Stomach smooth muscle (tissue), 2 donors: ENCODE measurements at regions not wholly inside any gene's neighbourhood (a gene's known extent, or its start where the extent isn't known, plus 50 kb on each side); places are given as distances from the start of the nearest gene placed in this dataset.
"Not testable (repeated sequence)": the region's sequence is repeated elsewhere in the genome, so short reads cannot be mapped to it uniquely, and the experiment has no call there.

Experiments
- H3K27ac ChIP-seq: one replicate; pipeline ENCODE4 v1.7.0; 2013; ENCODE audit warnings: mild to moderate bottlenecking, low read length, inconsistent platforms
- H3K27me3 ChIP-seq, 2 donors: one replicate each; pipeline ENCODE4 v1.7.0; 2013; ENCODE audit warnings: low read length in 2 of 2; ENCODE audit not compliant: insufficient read depth in 2 of 2, control insufficient read depth in 1 of 2
- H3K36me3 ChIP-seq, 2 donors: one replicate each; pipeline ENCODE4 v1.7.0; 2013; ENCODE audit warnings: low read length in 2 of 2; ENCODE audit not compliant: control insufficient read depth in 2 of 2, insufficient read depth in 2 of 2
- H3K4me1 ChIP-seq: one replicate; pipeline ENCODE4 v1.7.0; 2013; ENCODE audit warnings: low read length; ENCODE audit not compliant: control insufficient read depth, insufficient read depth
- H3K4me3 ChIP-seq, 2 donors: one replicate each; pipeline ENCODE4 v1.7.0; 2013; ENCODE audit warnings: low read length in 2 of 2
- H3K9ac ChIP-seq, 2 donors: one replicate each; pipeline ENCODE4 v1.7.0; 2013; ENCODE audit warnings: low read length in 2 of 2, mild to moderate bottlenecking in 1 of 2
- H3K9me3 ChIP-seq, 2 donors: one replicate each; pipeline ENCODE4 v1.7.0; 2013; ENCODE audit warnings: low read length in 2 of 2; ENCODE audit not compliant: control insufficient read depth in 2 of 2
- donor health status: healthy.
- donor health status: Pancreatic carcinoma.

DNA sequence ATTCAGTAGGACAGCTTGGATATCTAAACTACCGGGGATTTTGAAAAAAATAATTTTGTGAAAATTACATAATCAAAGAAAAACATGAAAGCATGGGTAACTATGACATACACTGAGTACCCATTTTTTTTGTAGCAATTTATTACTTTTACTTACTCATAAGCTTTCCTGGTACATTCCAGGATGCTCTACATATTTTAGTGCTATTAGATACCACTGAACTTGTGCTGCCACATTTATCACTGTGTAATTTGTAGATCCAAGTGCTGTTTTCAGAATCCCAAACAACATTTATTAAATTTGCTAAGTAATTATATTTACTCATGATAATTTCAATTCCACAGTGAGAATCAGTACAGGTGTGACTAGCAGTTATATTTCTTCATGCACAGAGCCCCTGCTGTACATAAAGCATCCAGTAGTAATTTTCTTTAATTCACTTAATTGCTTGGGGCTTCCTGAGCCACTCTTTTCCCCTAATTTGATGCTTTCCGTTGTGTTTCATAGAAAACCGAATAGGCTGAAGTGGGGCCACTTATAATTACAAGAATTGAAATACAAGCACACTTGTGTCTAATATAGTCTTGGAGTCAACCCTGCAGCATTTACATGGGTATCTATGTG lies 2254.4 kb downstream of the ARAP2 start:
- no peaks in the 10 kb centered on the region for H3K9me3 ChIP-seq
- H3K4me3 ChIP-seq: no peak overlapping the region
- no peaks in the 10 kb centered on the region for H3K36me3 ChIP-seq
- no peak overlapping the region for H3K27ac ChIP-seq
- H3K4me1 ChIP-seq: no peaks in the 10 kb centered on the region
- no peaks in the 10 kb centered on the region for H3K27me3 ChIP-seq
- no peak overlapping the region for H3K9ac ChIP-seq

DNA sequence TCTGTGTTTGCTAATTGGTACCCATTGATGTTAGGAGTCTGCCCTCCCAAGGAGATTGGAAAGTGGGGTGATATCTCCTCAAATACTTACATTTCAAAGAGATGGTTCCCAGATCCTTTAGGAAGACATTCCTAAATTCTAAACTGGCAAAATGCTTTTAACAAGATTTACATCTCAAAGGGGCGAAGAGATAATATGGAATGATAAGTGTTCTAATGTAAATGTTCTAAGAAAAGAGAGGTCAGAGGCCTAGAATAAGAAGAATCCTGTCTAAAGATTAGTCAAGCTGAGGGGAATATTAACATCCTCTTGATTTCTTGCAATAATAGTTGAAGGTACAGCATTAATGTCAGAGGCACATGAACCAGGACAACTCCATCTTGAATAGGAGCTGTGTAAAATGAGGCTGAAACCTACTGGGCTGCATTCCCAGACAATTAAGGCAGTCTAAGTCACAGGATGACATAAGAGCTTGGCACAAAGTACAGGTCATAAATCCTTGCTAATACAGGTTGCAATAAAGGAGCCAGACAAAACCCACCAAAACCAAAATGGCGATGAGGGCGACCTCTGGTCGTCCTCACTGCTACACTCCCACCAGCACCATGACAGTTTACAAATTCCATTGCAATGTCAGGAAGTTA lies 2248.1 kb downstream of the ARAP2 start:
- Histone ChIP-seq H3K4me3 (no peak overlapping the region), H3K36me3 (no peaks in the 10 kb centered on the region), H3K9ac (no peak overlapping the region), H3K27me3 (no peaks in the 10 kb centered on the region), H3K9me3 (no peaks in the 10 kb centered on the region), H3K4me1 (no peaks in the 10 kb centered on the region), H3K27ac (no peak overlapping the region)

DNA sequence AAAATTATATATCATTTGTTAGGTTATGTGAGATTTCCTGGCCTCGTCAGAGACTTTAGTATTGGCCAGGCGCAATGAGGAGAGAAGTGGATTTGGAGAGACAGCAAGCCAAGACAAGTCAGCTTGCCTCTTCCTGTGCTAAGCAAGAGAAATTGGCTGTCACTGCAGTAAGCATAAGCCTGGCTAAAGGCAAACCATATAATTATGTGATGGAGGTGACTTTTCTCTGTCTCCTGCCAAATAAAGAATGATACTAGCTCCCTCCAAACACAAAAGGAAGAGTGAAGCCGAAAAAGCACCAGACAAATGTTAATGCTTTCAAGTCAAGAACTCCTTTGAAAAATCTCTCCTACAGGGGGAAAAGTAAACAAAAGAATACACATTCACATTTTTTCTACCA lies 2246.0 kb downstream of the ARAP2 start:
- Histone ChIP-seq H3K27ac (no peak overlapping the region), H3K4me1 (no peaks in the 10 kb centered on the region), H3K4me3 (no peak overlapping the region), H3K9ac (no peak overlapping the region), H3K9me3 (no peaks in the 10 kb centered on the region), H3K36me3 (no peaks in the 10 kb centered on the region), H3K27me3 (no peaks in the 10 kb centered on the region)

DNA sequence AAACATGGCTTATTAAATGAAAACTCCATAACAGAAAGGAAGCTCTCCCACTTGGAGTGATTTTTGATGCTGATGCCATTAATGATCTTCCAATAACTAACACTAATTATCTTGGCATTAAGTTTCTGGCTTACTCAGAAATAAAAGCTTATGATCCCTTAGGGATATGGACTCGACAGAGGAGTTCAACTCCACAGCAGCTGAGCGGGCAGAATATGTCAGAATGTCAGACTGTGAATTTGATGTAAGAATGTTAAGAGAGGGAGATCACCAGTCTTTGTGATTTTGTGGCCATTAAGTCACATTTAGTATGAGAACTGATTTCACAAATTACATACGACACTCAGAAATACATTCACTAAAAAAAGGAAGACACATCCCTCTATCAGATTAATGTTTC lies 2244.0 kb downstream of the ARAP2 start:
- H3K27ac ChIP-seq: no peak overlapping the region
- H3K36me3 ChIP-seq: no peaks in the 10 kb centered on the region
- no peaks in the 10 kb centered on the region for H3K4me1 ChIP-seq
- no peak overlapping the region for H3K9ac ChIP-seq
- H3K27me3 ChIP-seq: no peaks in the 10 kb centered on the region
- H3K4me3 ChIP-seq: no peak overlapping the region
- no peaks in the 10 kb centered on the region for H3K9me3 ChIP-seq

DNA sequence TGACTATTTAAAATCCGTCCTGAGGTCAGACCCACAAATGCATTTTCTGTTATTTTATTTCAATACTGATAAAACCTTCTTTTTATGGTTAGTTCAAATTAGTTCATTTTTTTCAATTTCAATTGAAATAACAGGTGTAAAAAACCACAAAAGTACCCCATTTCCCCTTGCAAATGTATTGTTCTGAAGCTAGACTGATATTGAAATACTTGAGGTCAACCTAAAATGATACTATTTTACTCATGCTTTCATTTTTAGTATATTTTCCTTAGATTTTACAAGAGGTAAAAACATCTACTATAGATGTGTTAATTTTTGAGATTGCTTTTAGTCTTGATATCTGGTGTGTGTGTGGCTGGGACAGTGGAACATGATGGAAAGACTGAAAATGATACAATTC lies 2237.8 kb downstream of the ARAP2 start:
- H3K36me3 ChIP-seq, H3K4me3 ChIP-seq, H3K27me3 ChIP-seq, H3K27ac ChIP-seq, H3K9me3 ChIP-seq, H3K4me1 ChIP-seq, H3K9ac ChIP-seq: not testable (repeated sequence)

DNA sequence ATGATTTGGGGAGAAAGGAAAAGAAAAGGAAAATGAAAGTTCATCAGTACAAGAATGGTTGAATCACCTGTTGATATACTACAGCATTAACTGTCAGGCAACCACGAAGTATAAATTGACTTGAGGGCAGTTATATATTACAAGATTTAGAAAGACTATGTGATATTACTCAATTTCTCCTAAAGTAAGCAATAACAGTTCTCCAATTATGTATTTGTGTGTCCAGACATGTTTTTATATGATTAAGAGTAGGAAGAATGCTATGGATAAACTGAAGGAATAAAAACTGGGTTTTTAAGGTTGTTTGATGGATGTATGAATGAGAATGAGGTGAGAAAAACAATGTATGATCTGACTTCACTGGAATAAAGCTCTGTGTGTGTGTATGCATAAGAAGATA lies 2234.4 kb downstream of the ARAP2 start:
- Histone ChIP-seq H3K27me3 (no peaks in the 10 kb centered on the region), H3K4me1 (no peaks in the 10 kb centered on the region), H3K36me3 (no peaks in the 10 kb centered on the region), H3K9ac (no peak overlapping the region), H3K27ac (no peak overlapping the region), H3K4me3 (no peak overlapping the region), H3K9me3 (no peaks in the 10 kb centered on the region)

DNA sequence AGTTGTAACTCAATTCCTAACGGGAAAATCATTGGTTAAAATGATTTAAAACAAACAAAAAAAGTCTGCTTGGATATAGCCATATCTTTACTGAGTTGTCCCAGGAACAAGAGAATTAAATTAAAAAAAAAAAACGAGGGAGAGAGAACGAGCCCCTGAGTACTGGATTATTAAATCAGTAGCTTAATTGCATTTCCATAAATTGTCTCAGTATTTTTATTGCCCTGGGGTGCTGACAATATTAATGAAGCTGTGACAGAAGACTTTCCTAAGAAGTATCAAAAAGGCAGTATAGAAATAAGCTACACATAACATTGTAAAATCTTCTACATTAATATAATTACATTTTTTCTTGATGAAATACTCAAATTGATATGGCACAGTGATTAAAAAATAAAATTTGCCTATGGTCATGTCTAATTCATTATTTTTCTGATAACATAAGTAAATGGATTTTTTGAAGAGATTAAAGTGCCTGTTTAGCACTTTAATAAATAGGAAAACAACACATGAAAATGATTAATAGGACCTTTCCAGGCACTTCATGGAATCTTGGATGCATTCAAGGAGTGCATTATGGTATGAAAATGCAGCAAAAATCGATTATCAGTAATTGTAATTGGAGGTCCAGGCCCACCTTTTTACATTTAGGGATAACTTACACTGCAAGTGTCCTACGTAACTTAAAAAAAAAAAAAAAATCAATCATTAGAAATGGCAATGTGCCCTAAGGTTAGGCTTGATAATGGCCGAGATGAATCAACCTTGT lies 2233.4 kb downstream of the ARAP2 start:
- Histone ChIP-seq H3K4me3 (no peak overlapping the region), H3K9me3 (no peaks in the 10 kb centered on the region), H3K27me3 (no peaks in the 10 kb centered on the region), H3K4me1 (no peaks in the 10 kb centered on the region), H3K9ac (no peak overlapping the region), H3K36me3 (no peaks in the 10 kb centered on the region), H3K27ac (no peak overlapping the region)

DNA sequence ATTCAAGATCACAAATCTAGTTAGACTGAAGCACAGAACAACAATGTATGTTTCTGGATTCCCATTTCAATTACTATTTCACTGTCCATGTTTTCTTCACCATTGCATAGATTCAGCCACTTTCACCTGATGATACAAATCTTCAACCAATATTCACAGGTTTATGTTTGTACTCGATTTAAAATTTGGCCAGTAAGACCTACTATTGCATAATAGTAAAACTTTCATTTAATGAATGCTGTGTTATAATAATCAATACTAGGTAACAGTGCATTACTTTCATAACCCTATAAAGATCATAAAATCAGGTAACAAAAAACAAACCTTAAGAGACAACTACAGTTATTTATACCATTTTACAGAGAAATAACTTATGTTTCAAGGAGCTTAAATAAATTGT lies 2209.1 kb downstream of the ARAP2 start:
- Histone ChIP-seq H3K4me1 (no peaks in the 10 kb centered on the region), H3K36me3 (no peaks in the 10 kb centered on the region), H3K4me3 (no peak overlapping the region), H3K27ac (no peak overlapping the region), H3K9ac (no peak overlapping the region), H3K27me3 (no peaks in the 10 kb centered on the region), H3K9me3 (no peaks in the 10 kb centered on the region)

DNA sequence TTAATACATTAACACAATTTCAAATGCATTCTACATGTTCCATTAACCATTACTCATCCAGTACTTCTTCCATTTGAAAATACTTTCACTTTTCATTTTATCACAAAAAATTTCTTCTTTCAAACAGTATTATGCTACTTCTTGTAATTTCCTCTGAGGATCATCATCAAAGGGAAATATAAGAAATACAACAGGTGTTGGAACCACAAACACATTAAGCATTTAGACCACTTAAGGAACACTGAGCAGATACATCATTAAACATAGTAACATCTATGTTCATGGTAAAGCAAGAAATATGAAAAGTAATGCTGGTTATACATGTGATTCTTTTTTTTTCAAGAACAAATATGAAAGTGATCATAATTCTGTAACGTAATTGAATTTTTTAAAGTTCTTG lies 2207.0 kb downstream of the ARAP2 start:
- H3K27me3 ChIP-seq: no peaks in the 10 kb centered on the region

DNA sequence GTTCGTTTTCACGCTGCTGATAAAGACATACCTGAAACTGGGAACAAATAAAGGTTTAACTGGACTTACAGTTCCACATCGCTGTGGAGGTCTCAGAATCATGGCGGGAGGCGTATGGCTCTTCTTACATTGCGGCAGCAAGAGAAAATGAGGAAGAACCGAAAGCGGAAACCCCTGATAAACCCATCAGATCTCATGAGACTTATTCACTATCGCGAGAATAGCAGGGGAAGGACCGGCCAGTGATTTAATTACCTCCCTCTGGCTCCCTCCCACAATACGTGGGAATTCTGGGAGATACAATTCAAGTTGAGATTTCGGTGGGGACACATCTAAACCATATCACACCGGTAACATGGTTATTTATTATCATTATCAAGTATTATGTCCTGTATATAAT lies 2204.5 kb downstream of the ARAP2 start:
- no peak overlapping the region for H3K27ac ChIP-seq
- H3K4me1 ChIP-seq: no peaks in the 10 kb centered on the region
- H3K36me3 ChIP-seq: no peaks in the 10 kb centered on the region
- H3K4me3 ChIP-seq: no peak overlapping the region
- no peaks in the 10 kb centered on the region for H3K27me3 ChIP-seq
- no peaks in the 10 kb centered on the region for H3K9me3 ChIP-seq
- no peak overlapping the region for H3K9ac ChIP-seq

More for the DNA sequence above, 2207.0 kb downstream of the ARAP2 start:
- Histone ChIP-seq H3K36me3 (no peaks in the 10 kb centered on the region), H3K9ac (no peak overlapping the region), H3K9me3 (no peaks in the 10 kb centered on the region), H3K4me3 (no peak overlapping the region), H3K27ac (no peak overlapping the region), H3K4me1 (no peaks in the 10 kb centered on the region)

DNA sequence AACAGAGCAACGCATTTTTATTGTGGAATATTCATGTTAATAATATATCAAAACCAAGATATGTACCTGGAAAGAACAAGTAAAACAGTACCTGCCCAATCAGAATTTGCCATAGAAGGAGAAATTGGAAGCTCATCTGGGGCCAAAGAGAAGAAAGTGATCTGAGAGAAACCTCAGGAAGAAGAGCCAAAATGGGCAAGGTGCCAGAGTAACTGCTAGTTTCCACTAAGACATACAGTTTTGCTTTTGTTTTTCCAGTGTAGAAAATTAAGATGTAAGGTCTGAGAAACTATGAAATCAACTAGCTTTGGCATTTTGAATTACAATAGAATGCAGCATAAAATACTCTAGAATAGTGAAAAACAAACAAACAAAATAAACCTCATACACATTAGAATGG lies 2201.2 kb downstream of the ARAP2 start:
- no peaks in the 10 kb centered on the region for H3K27me3 ChIP-seq
- no peaks in the 10 kb centered on the region for H3K9me3 ChIP-seq
- H3K27ac ChIP-seq: no peak overlapping the region
- H3K4me1 ChIP-seq: no peaks in the 10 kb centered on the region
- no peak overlapping the region for H3K4me3 ChIP-seq
- H3K9ac ChIP-seq: no peak overlapping the region
- H3K36me3 ChIP-seq: no peaks in the 10 kb centered on the region
